Mesenchymal stem cell (in vitro differentiated cells and primary cell): ENCODE measurements at regions not wholly inside any gene's neighbourhood (a gene's known extent, or its start where the extent isn't known, plus 50 kb on each side); places are given as distances from the start of the nearest gene placed in this dataset.
A peak's percentile ranks its signal among the peaks of the same experiment; 100 is the strongest.

Experiments used
- DNase-seq: peaks from one replicate; pipeline ENCODE4 v3.0.0-alpha.2; 2013
- H2AFZ ChIP-seq: one replicate; pipeline ENCODE4 v1.6.1; 2013; ENCODE audit warnings: low read depth, mild to moderate bottlenecking, control low read depth, inconsistent platforms, low read length, moderate library complexity
- H2AK5ac ChIP-seq: 2 replicates; pipeline ENCODE4 v1.6.1; 2013; ENCODE audit warnings: low read length, moderate library complexity, mild to moderate bottlenecking, inconsistent platforms; ENCODE audit not compliant: severe bottlenecking
- H2BK120ac ChIP-seq: one replicate; pipeline ENCODE4 v1.6.1; 2013; ENCODE audit warnings: low read depth, mild to moderate bottlenecking, inconsistent platforms, low read length, moderate library complexity
- H2BK12ac ChIP-seq, 2 experiments: one replicate each; pipeline ENCODE4 v1.6.1; 2013; ENCODE audit warnings: inconsistent platforms in 2 of 2, low read length in 2 of 2, mild to moderate bottlenecking in 2 of 2, moderate library complexity in 2 of 2, control low read depth in 1 of 2
- H2BK15ac ChIP-seq: one replicate; pipeline ENCODE4 v1.6.1; 2013; ENCODE audit warnings: mild to moderate bottlenecking, low read depth, inconsistent platforms; ENCODE audit not compliant: poor library complexity, severe bottlenecking
- H2BK5ac ChIP-seq: 2 replicates; pipeline ENCODE4 v1.6.1; 2013; ENCODE audit warnings: low read depth, mild to moderate bottlenecking, low read length, control low read depth, inconsistent platforms; ENCODE audit not compliant: poor library complexity, severe bottlenecking
- H3K14ac ChIP-seq, 2 experiments: one replicate each; pipeline ENCODE4 v1.6.1; 2013; ENCODE audit warnings: inconsistent platforms in 2 of 2, low read length in 2 of 2, control low read depth in 1 of 2, mild to moderate bottlenecking in 1 of 2, moderate library complexity in 1 of 2
- H3K18ac ChIP-seq, 2 experiments: one replicate each; pipeline ENCODE4 v1.6.1; 2013; ENCODE audit warnings: inconsistent platforms in 2 of 2, low read length in 2 of 2, control low read depth in 1 of 2, low read depth in 1 of 2, mild to moderate bottlenecking in 1 of 2
- H3K23ac ChIP-seq, 2 experiments: one replicate each; pipeline ENCODE4 v1.6.1; 2013; ENCODE audit warnings: inconsistent platforms in 2 of 2, low read length in 2 of 2, mild to moderate bottlenecking in 2 of 2, moderate library complexity in 2 of 2, control low read depth in 1 of 2
- H3K27ac ChIP-seq: 2 replicates; pipeline ENCODE4 v1.5.1; 2013; ENCODE audit warnings: mild to moderate bottlenecking, moderate library complexity, low read length, control low read depth, inconsistent platforms; ENCODE audit not compliant: poor library complexity, severe bottlenecking
- H3K27me3 ChIP-seq, 2 experiments: 2 replicates each; pipeline versions ENCODE4 v1.6.1 to v1.7.0; 2013; ENCODE audit warnings: low read length in 2 of 2, mild to moderate bottlenecking in 2 of 2, moderate library complexity in 2 of 2, control low read depth in 1 of 2, inconsistent platforms in 1 of 2; ENCODE audit not compliant: control insufficient read depth in 1 of 2, insufficient read depth in 1 of 2
- H3K36me3 ChIP-seq, 2 experiments: 2 replicates each; pipeline versions ENCODE4 v1.6.1 to v1.7.0; 2013; ENCODE audit warnings: low read length in 2 of 2, control low read depth in 1 of 2, inconsistent platforms in 1 of 2, low read depth in 1 of 2, mild to moderate bottlenecking in 1 of 2; ENCODE audit not compliant: insufficient read depth in 2 of 2, control insufficient read depth in 1 of 2
- H3K4ac ChIP-seq, 2 experiments: one replicate each; pipeline ENCODE4 v1.6.1; 2013; ENCODE audit warnings: inconsistent platforms in 2 of 2, low read length in 2 of 2, mild to moderate bottlenecking in 2 of 2, moderate library complexity in 2 of 2, control low read depth in 1 of 2, low read depth in 1 of 2
- H3K4me1 ChIP-seq: 2 replicates; pipeline ENCODE4 v1.6.1; 2013; ENCODE audit warnings: low read depth, low read length, control low read depth; ENCODE audit not compliant: control insufficient read depth, insufficient read depth
- H3K4me2 ChIP-seq: 2 replicates; pipeline ENCODE4 v1.6.1; 2013; ENCODE audit warnings: low read length, mild to moderate bottlenecking, inconsistent platforms; ENCODE audit not compliant: poor library complexity, severe bottlenecking
- H3K4me3 ChIP-seq, 2 experiments: 2 replicates each; pipeline versions ENCODE4 v1.5.1 to v1.7.0; 2013; ENCODE audit warnings: low read length in 2 of 2, mild to moderate bottlenecking in 2 of 2, control low read depth in 1 of 2, low read depth in 1 of 2; ENCODE audit not compliant: insufficient read depth in 1 of 2
- H3K79me1 ChIP-seq: replicated peaks from 2 replicates; pipeline ENCODE4 v1.6.1; 2013; ENCODE audit warnings: mild to moderate bottlenecking, control low read depth, low read length, inconsistent platforms; ENCODE audit not compliant: poor library complexity, severe bottlenecking
- H3K9ac ChIP-seq: 2 replicates; pipeline ENCODE4 v1.7.0; 2013; ENCODE audit warnings: mild to moderate bottlenecking, low read length, moderate library complexity
- H3K9me3 ChIP-seq: 2 replicates; pipeline ENCODE4 v1.7.0; 2013; ENCODE audit warnings: mild to moderate bottlenecking, low read length; ENCODE audit not compliant: control insufficient read depth
- H4K8ac ChIP-seq: one replicate; pipeline ENCODE4 v1.6.1; 2013; ENCODE audit warnings: inconsistent platforms, mild to moderate bottlenecking, low read length, moderate library complexity
- H4K91ac ChIP-seq: one replicate; pipeline ENCODE4 v1.6.1; 2013; ENCODE audit warnings: mild to moderate bottlenecking, low read length, inconsistent platforms
- WGBS: methylation state at CpG from one replicate; pipeline ENCODE4 v1.1.7; 2013; ENCODE audit warnings: mixed read lengths; 5-methylcytosine and 5-hydroxymethylcytosine counted together

DNA sequence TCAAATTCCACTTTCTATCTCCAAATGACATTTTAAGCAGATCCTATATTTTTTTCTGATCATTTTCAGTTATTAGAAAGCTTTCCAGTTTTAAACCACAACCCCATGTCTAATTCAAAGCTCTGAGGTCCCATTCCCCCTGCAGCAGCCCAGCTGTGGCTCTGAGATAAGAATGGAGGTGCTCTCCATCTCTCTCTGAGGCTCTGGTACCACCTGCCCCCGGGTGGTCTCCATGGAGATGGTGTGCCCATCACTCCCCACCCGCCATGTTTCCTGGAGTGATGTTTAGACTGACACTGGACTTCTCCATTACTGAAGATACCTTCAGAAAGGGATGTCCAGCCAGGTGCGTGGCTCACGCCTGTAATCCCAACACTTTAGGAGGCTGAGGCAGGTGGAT is 68.1 kb upstream of the SEC14L1 start:
- Histone ChIP-seq H3K4me3 (no peak overlapping the region), H3K9ac (no peak overlapping the region), H3K23ac (no peak overlapping the region), H3K27me3 (peaks cover 70 to 81% of the 10 kb centered on the region in 2 experiments), H3K9me3 (no peaks in the 10 kb centered on the region), H3K79me1 (no peaks in the 10 kb centered on the region), H3K4me1 (no peaks in the 10 kb centered on the region), H4K8ac (no peak overlapping the region), H2AFZ (no peak overlapping the region), H4K91ac (no peak overlapping the region), H2BK120ac (no peak overlapping the region), H3K27ac (no peak overlapping the region), H2BK5ac (no peak overlapping the region), H3K4me2 (no peak overlapping the region), H3K36me3 (no peaks in the 10 kb centered on the region), H2BK12ac (no peak overlapping the region), H2BK15ac (no peak overlapping the region), H3K18ac (no peak overlapping the region), H3K4ac (no peak overlapping the region), H2AK5ac (no peak overlapping the region), H3K14ac (peak overlapping the region in 1 of 2 experiments; percentile 71)
- 88% methylated on average over 4 of the region's 4 CpGs for WGBS
- DNase-seq: no peak

DNA sequence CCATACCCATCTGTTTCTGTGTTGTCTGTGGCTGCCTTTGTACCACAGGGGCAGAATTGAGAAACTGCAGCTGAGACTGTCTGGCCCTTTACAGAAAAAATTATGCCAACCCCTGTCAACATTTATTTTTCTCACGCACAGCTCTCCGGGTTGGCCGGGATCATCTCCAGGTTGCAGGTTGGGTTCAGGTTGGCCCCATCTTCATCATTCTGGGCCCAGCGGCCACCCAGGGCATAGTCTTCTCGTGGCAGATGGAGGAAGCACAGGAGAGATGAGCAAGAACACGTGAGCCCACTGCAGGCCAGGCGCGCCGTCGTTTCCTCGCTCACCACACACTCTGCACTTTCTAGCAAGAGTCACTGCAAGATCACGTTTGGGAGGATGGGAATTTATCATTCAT is 66.1 kb upstream of the SEC14L1 start:
- Histone ChIP-seq H2AK5ac (no peak overlapping the region), H2BK15ac (no peak overlapping the region), H3K27ac (no peak overlapping the region), H4K8ac (no peak overlapping the region), H3K9ac (no peak overlapping the region), H3K36me3 (no peaks in the 10 kb centered on the region), H2BK12ac (no peak overlapping the region), H3K18ac (no peak overlapping the region), H3K4me1 (no peaks in the 10 kb centered on the region), H3K27me3 (peaks cover 66 to 81% of the 10 kb centered on the region in 2 experiments), H3K23ac (no peak overlapping the region), H2BK120ac (no peak overlapping the region), H2AFZ (no peak overlapping the region), H3K14ac (no peak overlapping the region), H2BK5ac (no peak overlapping the region), H3K79me1 (no peaks in the 10 kb centered on the region), H3K9me3 (no peaks in the 10 kb centered on the region), H3K4me3 (no peak overlapping the region), H3K4ac (no peak overlapping the region), H4K91ac (no peak overlapping the region), H3K4me2 (no peak overlapping the region)
- WGBS: 88% methylated on average over 12 of the region's 12 CpGs
- no peak for DNase-seq

DNA sequence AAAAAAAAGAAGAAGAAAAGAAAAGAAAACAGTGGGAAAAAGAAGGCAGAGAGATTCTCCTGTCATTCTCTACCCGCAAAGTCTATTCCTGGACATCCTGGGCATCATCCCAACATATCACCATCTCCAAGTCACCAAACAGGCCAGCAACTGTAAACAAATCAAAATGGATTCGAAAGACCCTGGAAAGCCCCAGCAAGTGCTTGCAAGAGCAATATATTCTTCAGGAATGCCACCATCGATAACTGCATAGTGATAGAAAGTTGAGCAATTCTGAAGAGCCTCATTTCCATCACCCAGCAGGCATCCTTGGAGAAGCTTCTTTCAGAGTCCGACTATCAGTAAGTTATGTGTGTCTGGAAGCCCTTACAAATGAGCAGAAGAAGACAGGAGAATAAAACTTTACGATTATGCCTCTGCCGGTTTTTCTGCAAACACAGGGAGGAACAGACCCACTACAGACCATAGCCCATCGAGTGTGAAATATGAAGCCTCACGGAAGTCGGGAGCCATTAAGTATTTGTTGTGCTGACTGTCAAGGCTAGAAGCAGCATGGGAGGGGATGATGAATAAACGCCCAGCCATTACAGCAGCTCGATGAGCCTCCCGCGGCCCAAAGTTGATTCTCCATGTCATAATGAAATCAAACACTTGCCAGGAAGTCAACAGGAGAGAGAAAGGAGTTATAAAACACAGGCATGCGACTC is 64.5 kb upstream of the SEC14L1 start:
- Histone ChIP-seq H4K91ac (no peak overlapping the region), H3K14ac (no peak overlapping the region), H3K4ac (no peak overlapping the region), H2BK15ac (no peak overlapping the region), H2AK5ac (no peak overlapping the region), H2BK5ac (no peak overlapping the region), H3K4me2 (no peak overlapping the region), H3K18ac (peak overlapping the region in 1 of 2 experiments; percentile 19), H4K8ac (no peak overlapping the region), H3K27ac (no peak overlapping the region), H3K27me3 (peaks cover 56 to 70% of the 10 kb centered on the region in 2 experiments), H3K4me3 (peak overlapping the region in 1 of 2 experiments; percentile 46), H3K9me3 (no peaks in the 10 kb centered on the region), H3K4me1 (no peaks in the 10 kb centered on the region), H3K36me3 (no peaks in the 10 kb centered on the region), H2BK12ac (no peak overlapping the region), H3K9ac (peak overlapping the region; percentile 12), H3K79me1 (no peaks in the 10 kb centered on the region), H2BK120ac (no peak overlapping the region), H2AFZ (no peak overlapping the region), H3K23ac (no peak overlapping the region)
- WGBS: 16% methylated on average over 13 of the region's 14 CpGs
- peak; percentile 50 for DNase-seq

DNA sequence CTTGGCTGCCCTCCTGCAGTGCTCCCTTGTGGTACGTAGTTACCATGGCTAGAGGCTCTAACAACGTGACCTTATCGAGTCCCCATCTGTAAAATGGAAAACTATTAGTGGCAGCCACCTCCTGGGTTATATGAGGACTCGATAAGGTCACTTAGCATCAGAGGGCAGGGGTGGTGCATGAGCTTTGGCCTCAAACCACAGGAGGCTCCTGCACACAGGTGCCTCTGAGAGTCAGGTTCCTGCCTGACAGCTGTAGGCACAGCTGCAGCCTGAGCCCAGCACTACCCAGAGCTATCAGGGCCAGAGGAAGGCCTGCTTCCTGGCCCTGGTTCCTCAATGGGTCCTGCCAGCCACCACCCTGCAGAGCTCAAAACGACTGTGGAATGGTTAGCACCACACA is 57.2 kb upstream of the SEC14L1 start:
- DNase-seq: no peak
- peaks cover 10 to 19% of the 10 kb centered on the region in 2 experiments for H3K27me3 ChIP-seq
- 83% methylated on average over 5 of the region's 5 CpGs for WGBS
- no peak overlapping the region for H3K4me2 ChIP-seq
- H2BK15ac ChIP-seq: no peak overlapping the region
- H2AFZ ChIP-seq: no peak overlapping the region
- H3K9ac ChIP-seq: no peak overlapping the region
- H2AK5ac ChIP-seq: no peak overlapping the region
- no peak overlapping the region for H3K4ac ChIP-seq
- H3K27ac ChIP-seq: no peak overlapping the region
- no peak overlapping the region for H3K18ac ChIP-seq
- H2BK12ac ChIP-seq: no peak overlapping the region
- H4K8ac ChIP-seq: no peak overlapping the region
- no peak overlapping the region for H3K4me3 ChIP-seq
- peaks cover 3% of the 10 kb centered on the region for H3K4me1 ChIP-seq
- H2BK120ac ChIP-seq: no peak overlapping the region
- H2BK5ac ChIP-seq: no peak overlapping the region
- no peaks in the 10 kb centered on the region for H3K9me3 ChIP-seq
- H3K14ac ChIP-seq: no peak overlapping the region
- H4K91ac ChIP-seq: no peak overlapping the region
- no peak overlapping the region for H3K23ac ChIP-seq
- H3K79me1 ChIP-seq: peaks cover 3% of the 10 kb centered on the region
- no peaks in the 10 kb centered on the region for H3K36me3 ChIP-seq
